MV-4-11 (cell line): ENCODE measurements at regions not wholly inside any gene's neighbourhood (a gene's known extent, or its start where the extent isn't known, plus 50 kb on each side); places are given as distances from the start of the nearest gene placed in this dataset.

ENCODE experiments used
- DNase-seq: peaks from one replicate; lab custom pipeline; 2025; lab: John Stamatoyannopoulos, UW

DNA sequence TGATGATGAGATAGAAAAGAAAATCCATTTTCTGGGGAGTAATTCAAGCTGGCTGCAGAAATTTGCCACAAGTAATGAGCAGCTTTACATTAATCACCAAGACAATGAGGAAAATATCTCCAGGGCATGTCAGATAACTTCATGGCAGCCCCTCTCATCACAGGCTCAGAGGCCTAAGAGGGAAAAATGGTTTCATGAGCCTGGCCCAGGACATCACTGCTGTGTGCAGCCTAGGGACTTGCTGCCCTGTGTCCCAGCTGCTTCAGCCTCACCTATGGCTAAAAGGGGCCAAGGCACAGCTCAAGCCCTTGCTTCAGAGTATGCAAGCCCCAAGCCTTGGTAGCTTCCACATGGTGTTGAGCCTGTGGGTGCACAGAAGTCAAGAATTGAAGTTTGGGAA lies 161.7 kb downstream of the OPA1 start:
- DNase-seq = no peak

DNA sequence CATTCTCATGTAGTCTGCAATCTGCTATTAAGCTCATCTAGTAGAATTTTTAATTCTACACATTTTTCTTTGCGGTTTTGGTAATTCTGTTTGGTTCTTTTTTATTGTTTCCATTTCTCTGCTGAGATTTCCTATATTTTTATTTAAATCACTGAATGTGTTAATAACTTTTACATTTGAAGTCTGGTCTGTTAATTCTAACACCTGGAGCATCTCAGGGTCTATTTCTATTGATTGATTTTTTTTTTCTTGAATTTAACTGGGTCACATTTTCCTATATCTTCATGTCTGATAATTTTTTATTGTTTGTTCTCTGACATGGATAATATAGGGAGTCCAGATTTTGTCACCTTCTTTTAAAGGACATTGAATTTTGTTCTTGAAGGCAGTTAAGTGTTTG lies 163.5 kb downstream of the OPA1 start:
- no peak for DNase-seq

DNA sequence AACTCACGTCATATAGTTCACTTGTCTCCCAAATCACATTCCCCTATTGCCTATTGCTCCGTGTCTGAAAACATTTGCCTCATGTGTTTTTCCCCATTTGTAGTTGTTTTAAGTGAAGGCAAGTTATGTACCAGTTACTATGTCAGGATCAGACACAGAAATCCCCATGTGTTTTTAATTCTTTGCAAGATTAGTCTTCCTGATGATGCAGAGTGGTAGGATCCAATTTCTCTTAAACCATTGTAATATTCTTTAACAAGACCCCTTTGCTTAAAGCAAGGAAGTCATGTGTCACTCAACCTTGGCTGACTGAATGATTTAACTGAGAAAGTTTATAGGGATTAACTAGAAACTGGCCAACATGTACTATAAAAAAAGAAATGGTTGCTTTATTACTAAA lies 164.4 kb downstream of the OPA1 start:
- DNase-seq = no peak

DNA sequence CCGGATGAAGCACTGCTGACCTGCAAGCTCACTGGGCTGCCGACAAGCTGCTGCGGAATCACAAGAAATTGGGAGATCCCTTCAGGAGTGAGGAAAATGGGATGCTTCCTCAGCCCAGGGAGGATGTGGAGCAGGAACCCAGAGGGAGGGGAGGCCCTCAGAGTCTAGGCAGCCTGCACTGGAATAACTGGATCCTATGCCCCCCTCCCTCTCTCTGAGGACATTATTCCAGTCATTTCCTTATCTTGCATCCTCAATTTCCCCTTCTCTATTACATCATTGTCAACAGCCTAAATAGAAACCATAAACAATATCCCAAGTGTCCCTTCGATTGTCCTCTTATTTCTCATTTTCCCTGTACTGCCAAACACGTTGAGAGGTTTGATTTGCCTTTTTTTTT lies 169.0 kb downstream of the OPA1 start:
- DNase-seq = no peak

DNA sequence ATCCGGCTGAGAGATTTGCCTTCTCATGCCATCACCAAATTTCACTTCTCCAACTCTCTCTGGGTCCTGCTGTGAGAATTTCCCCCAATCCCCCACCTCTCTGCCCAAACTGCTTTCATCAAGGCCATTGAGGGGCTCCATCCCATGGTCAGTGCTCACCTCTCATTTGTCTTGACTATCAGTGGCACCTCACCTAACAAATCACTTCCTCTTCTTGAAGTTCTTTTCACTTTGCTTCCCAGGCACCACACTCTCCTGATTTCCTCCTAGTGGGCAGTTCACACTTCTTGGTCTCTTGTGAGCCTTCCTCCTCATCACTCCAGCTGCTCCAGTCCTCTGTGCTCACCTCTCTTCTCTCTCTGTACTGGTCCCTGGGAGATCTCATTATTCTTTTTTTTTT lies 169.6 kb downstream of the OPA1 start:
- peak; percentile 6 for DNase-seq

DNA sequence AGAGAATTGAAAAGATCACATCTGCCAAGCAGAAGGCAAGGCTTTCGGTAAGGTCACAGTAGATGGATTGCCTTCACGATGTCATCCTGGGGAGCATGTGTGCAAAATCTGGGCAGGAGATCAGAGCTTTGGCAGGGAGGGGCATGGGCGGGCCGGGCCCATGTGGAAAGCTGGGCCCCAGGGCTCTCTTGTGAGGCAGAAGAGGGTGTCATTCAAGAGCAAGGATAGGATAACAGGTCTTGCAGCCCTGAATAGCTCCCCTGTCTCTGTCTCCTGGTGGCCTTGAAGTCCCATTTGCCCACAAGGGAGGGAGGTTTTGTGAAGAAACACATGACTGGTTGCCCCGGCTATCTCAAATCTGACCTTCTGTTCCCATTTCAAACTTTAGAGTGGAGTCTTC lies 172.0 kb downstream of the OPA1 start:
- no peak for DNase-seq

DNA sequence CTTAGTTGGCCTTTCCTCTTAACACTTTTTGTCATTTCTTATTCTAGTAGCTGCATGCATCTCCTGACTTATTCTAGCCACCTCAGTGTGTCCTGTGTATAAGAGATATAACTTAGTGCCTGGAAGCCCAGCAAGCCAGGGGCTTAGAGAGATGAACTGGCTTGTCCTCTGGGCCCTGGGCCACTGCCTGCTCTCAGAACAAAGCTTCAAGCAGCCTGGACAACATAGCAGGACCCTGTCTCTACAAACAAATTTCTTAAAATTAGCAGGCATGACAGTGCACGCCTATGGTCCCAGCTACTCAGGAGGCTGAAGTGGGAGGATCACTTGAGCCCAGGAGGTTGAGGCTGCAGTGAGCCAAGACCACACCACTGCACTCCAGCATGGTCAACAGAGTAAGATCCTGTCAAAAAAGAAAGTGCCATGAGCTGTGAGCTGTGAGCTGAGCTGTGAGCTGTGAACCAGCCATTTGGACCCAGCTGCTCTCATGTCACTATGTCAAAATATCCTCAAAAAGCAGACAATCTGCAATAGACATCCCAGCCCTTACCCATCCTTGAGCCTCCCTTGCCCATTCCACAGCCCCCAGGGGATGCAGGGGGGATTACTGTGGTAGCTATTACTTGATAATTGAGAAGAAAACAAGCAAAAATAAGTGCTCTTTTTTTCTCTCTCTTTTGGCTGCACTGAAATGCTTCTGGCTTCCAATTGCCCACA lies 174.5 kb downstream of the OPA1 start:
- no peak for DNase-seq

DNA sequence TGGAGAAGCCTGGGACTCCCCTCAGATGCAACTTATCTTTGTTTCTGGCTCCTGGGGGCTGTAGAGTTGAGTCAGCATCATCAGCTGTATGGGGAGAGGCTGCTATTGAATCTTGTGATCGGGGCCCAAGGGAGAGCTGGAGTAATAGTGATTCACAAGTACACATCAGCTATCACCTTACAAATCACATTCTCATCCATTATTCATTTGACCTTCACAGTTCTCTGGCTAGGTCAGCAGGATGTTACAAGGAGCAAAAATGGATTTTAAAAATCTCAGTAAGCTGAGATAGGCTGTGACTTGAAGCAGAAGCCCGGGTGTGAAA lies 175.0 kb downstream of the OPA1 start:
- DNase-seq = no peak

DNA sequence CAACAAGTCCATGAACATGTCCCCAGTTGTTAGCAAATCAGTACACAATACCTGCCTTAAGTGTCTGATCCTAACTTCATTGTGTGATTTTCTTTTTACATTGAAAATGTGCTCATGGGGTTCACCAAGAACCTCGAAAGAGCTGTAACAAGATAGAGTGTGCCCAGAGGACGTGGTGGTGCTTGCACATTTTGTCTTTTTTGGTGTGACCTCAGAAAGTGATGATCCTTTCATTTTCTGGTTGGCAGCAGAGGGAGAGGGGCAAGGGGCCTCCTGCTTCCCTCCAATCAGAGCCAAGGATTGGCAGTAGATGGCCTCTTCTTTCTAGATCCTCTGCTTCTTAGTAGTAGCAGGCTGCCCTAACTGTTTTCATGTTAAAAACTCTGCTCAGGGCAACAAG lies 176.4 kb downstream of the OPA1 start:
- DNase-seq = no peak

DNA sequence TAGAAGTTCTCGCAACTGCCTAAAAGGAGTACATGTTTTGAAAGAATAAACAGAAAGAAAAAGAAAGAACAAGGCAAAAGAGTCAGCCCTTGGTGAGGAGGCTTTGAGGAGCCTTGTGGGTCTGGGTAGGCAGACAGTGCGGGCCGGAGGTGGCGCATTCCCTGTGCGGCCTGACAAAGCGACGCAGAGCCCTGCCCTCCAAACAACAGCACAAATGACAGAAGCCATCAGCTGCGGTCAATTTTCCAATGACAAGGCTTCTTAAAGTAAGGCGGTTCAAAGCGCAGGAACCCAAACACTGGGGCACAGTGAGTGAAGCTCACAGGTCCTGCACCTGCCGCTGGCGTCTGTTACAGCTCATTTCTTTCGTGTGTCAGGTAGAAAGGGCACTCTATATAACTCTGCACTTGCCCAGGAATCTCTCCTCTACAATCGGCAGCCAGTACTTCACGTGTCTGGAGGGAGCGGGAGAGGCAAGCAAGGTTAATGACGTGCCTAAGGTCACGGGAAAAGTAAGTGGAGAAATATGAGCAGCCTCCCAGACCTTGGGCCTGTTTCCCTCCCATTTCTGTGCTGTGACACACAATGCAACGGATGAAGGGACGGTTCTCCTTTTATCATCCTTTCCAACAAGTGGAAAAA lies 178.1 kb downstream of the OPA1 start:
- DNase-seq = no peak

DNA sequence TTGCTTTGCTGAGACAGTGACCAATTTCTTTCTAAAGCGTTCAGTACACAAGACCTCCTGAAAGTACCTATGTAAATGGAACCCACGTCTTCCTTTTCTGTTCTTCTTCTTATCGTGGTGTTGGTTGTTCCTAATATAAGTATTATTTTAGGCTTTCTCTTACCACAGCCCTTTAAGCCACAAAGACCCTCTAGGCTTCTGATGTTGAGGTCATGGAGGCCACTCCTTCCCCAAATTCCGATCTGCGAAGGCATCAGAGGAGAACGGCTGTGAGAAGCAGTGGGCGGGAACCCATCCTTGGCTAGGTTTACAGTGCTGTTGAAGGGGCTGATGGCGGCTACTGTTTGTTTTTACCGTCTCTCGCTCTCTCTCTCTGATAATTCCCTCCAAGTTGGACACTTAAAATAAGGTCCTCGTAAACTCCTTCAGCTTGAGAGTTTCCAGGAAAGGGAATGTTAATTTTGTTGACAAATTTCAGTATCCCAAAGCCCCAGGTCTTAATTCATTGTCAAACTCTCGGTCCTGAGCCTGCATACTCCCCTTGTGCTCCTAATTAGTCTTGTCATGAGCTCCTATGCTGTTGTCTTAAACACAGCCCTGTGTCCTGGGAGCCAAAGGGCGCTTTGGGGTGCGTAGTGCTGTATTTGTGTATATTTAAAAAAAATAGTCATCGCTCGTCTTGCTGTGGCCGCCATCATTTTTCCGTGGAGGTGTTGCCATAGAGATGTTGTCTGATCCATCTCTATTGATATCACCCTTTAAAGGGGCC lies 178.8 kb downstream of the OPA1 start:
- DNase-seq = no peak

DNA sequence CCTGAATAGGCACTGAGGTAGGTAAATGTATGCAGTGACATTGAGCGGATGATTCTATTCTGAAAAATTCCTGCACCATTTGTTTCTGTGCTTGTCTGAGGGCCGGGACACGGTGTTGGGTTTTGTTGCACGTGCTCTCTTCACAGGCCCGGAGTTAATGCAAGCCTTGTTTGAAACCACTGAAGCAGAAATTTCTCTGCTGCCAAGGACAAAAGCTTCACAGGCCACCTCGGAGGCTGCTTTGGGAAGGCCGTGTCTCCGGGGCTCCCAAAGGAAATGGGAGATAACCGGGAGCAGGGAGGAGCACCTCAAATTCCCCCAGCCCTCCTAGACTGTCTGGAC lies 179.4 kb downstream of the OPA1 start:
- DNase-seq = no peak

DNA sequence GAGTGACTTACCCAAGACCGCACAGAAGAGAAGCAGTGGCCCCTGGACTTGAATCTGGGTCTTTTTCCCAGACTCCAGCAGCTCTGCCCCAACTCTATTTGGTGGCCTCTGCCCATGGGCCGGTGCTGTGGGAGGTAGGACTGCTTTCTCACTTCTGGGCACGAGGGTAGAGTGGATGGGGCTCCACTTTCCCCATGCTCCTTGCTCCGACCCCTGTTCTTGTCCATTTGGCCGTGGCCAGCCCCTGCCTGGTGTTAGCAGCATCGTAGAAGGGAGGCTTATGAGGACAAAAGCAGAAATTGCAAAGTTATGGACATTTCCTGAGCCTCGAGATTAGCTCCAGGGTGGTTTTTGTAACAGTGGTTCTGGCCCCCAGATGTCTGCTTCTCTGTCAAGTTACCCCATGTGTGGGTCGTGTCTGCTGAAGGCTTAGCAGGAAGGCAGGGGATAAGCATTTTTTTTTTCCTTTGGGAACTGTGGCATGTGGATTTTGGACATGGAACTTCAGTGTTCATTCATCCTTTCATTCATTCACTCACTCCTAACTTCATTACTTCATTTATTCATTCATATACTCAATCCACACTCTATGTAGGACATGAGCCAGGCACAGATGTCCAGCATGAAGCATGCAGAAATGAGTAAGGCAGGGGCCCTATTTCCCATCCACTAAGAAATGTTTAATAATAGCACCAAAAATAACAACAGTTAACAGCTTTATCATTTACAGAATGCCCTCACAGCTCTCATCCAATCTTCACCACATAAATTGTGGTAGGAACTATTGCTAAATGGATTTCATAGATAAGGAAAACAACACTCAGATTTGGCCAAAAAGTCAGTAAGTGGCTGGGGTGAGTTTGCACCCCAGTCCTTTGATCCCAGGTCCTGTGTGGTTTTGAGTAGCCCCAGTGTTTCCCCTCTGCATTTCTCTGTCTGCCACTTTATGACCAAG lies 180.5 kb downstream of the OPA1 start:
- DNase-seq = no peak

DNA sequence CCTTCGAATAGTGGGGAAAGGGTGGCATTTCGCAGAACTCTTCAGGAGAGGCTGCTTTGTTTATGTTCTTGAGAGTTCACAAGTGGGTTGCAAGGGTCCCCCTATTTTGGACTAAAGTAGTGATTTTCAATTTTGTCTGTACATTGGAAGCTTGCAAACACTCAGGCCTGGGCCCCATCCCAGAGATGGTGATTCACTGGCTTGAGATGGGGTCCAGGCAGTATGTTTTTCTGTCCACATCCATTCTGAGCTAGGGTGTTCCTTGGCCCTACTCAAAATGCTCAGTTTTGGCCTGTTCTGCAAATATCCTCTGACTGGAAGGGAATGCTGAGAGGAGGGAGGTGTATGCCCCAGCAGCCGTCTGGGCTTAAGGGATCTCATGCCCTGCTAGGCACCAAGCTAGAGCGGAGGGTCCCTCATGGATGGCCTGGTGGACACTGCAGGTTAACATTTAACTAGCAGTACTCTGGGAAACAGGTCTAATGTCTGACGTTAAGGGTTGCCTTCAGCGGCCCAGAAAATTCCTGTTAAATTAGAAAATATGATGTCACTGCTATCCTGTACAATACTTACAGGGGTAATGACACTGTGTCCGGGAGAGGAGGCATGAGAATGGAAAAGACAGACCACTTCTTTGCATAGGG lies 181.4 kb downstream of the OPA1 start:
- DNase-seq = no peak

DNA sequence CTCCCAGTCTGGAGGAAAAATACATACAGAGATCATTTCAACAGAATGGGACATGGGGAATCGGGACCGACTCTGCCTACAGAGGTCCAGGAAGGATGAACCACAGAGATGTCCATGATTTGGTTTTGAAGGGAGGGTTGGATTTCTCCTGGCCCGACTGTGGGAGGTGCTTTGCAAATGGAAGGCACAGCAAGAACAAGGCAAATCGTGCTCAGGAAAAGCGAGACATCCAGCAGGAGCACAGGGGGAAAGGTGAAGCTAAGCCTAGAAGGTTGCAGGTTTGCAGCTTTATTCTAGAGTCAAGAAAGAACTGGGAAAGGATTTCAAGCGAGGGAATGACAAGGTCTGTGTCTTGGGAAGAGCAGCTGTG lies 181.9 kb downstream of the OPA1 start:
- no peak for DNase-seq

DNA sequence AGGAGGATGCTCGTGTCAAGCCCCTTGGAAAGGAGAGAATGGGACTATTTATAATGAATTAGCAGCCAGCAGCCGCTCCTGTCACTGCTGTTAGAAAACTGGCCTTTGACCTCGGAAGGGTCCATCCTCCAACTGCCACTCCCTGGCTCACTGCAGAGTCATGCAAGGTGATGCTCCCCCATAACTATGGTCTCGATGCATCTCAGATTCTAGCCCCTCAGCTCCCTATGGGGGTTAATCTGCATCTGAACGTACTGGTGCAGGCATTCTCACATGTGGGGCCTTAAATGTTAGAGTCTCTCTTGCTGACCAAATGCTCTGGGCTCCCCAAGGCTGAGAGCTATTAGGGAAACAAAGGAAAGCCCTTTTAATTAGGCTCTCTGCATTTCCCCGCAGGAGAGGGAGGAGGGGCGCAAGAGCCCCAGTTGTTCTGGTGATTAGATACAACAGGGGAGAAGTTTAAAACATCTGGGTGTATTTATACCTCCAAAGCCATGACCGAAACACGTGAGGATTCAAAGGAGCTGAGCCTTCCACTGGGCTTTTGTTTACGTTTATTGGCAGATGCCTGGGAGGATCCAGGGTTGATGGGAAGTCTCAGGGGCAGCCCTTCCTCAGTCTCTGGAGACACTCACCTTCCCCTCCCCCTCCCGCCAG lies 182.5 kb downstream of the OPA1 start:
- DNase-seq = no peak

DNA sequence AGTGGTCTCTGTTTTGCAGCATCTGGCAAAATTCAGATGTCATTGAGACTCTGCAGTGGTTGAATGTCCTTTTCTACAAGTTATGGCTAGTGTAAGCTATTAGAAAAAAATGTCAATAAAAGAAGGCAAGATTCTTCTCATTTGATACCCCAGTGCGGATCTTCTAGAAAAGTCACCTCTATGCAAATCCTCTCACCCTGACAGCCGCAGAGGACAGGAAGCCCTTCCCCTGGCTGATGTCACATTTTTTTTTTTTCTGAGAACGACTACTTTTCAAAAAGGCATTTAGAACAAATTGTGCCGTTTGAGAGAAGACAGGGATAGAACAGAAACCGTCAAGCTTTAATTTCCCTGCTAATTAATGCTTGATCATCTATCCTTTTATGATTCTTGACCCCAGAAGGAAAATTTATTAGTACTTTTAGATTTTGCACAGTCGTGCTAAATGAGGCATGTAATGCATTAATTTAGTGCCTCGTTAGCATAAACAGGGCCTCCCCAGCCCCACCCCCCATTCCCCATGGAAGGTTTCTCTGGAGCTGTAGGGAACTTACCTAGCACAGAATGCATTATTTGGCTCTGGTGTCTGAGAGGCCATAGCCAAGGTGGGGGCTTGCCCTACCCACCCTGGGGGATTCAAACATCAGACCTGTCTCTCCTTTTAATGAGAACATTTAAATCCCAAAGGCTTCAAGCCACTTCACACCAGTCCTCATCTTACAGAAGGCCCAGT lies 183.8 kb downstream of the OPA1 start:
- DNase-seq = no peak

DNA sequence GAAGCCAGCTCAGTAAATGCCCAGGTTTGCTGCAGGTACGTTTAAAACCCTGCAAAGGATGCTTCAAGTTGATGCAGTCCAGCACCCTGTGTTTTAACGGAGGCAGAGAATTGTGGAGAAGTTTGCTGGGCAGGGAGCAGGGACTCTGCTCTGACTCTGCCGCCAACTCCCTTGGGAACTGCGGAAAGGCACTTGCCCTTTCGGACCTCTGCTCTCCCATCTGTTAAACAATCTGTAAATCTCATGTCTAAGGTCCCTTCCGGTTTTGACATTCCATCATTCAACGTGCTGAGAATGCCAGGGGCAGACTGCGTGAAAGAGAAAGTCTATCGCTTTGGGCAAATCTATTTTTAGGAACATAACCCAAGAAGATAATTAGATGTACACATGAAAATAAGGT lies 184.5 kb downstream of the OPA1 start:
- no peak for DNase-seq

DNA sequence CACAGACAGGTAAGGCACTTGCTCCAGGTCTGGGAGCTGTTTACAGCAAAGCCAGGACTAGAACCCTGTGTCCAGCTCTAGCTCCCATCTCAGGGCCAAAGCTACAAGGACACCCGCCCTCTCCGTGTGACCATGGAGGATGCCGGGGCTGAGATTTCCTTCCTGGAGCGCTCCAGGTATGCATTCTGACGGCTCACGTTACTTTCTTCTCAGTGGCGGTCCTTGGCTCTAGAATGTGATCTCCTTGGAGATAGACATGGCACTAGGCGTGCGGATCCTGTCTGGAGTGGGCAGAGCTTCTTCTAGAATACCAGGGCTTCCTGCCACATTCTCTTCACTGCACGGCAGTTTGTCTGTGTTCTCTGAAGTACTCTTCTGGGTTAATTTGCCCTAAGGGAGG lies 185.7 kb downstream of the OPA1 start:
- DNase-seq = no peak

DNA sequence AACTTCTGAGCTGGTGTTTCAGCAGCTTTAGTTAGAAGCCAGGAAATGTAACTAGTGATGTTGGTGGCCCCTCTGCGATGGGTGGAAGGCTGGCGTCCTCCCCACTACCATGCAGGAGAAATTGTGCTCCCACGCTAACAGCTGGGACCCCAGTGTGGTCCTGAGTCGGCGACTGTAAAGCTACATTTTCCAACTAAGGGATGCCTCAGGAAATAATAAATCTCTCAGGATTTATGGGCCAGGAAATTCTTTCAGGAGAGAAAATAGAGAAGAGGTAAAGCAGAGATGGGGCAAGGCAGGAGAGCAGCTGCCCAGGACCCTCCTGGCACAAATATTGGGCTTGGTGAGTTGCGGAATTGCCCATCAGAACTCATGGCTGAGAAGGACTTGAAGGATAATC lies 186.9 kb downstream of the OPA1 start:
- DNase-seq = no peak

DNA sequence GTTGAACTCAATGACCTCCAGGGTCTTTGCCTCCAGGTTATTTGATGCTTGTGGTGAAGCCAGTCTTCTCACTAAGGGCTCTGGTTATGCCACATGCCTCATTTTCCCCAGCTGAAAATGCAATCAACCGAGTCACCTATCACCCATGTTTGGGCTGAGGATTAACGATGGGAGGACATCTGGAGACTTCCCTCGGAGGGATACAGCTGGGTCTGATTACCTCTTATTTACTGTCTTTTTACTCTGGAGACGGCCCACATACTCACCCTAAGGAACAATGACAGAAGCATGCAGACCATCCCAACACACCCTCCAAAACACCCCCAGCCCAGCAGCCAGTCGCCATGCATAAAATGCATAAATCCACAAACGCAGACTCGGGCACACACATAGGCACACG lies 187.4 kb downstream of the OPA1 start:
- DNase-seq = no peak
